ENCODE measurements at regions not wholly inside any gene's neighbourhood (a gene's known extent, or its start where the extent isn't known, plus 50 kb on each side); places are given as distances from the start of the nearest gene placed in this dataset.

DNA sequence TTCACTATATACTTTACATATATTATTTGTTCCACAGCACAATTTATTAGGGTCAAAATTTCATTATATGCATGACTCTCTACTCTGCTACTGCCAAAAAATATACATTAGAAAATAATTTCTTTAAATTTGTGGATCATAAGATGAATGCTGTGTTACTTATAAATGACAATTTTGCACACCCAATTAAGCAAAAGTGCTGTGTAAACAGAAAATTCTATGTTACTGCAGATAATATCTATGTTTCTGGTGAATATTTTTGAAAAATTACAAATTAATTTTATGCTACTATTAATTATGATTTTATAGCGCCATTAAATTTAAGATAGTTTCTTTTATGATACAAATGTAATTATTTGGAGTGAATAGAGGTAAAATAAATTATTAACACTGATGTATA lies 59.8 kb upstream of the GABRA6 start:
- no peak overlapping the region for H3K27ac Mint-ChIP-seq
- H3K36me3 Mint-ChIP-seq, result no peaks in the 10 kb centered on the region
- no peaks in the 10 kb centered on the region for H3K27me3 Mint-ChIP-seq (ENCODE audit: low read depth)
- DNase-seq (ENCODE audit: low spot score) (no peak), ATAC-seq (no peak)
- H3K4me3 Mint-ChIP-seq, result no peak overlapping the region
- no peaks in the 10 kb centered on the region for H3K4me1 Mint-ChIP-seq
- H3K9me3 Mint-ChIP-seq, result no peaks in the 10 kb centered on the region
- CTCF ChIA-PET, result interaction anchor here (0.6 kb wide), 1 partner anchor 65 kb away, joined by 5 read pairs; no protein-coding TSS in a partner anchor
- POLR2A ChIA-PET, result no interaction called here
- TF ChIP-seq GRHL2 (CRISPR knock-in tag; IDR thresholded peaks at IDR 0.05; ENCODE audit: insufficient replicate concordance, severe bottlenecking) (no peak), NFE2L1 (CRISPR knock-in tag; IDR thresholded peaks at IDR 0.05) (no peak), FOXJ3 (CRISPR knock-in tag; IDR thresholded peaks at IDR 0.05; ENCODE audit: borderline replicate concordance) (no peak), ETV6 (CRISPR knock-in tag; IDR thresholded peaks at IDR 0.05) (no peak), NR3C1 (CRISPR knock-in tag; conservative IDR thresholded peaks at IDR 0.05; ENCODE audit: low read depth) (no peak), GABPB1 (CRISPR knock-in tag; IDR thresholded peaks at IDR 0.05) (no peak), ZNF121 (CRISPR knock-in tag; IDR thresholded peaks at IDR 0.05) (no peak), ZNF423 (CRISPR knock-in tag; IDR thresholded peaks at IDR 0.05) (no peak), GTF2I (CRISPR knock-in tag; conservative IDR thresholded peaks at IDR 0.05) (no peak), CREM (CRISPR knock-in tag; IDR thresholded peaks at IDR 0.05) (no peak), TEAD1 (CRISPR knock-in tag; IDR thresholded peaks at IDR 0.05) (no peak), MXD4 (CRISPR knock-in tag; IDR thresholded peaks at IDR 0.05; ENCODE audit: borderline replicate concordance) (no peak)
- TF ChIP-seq, protein P1, sequence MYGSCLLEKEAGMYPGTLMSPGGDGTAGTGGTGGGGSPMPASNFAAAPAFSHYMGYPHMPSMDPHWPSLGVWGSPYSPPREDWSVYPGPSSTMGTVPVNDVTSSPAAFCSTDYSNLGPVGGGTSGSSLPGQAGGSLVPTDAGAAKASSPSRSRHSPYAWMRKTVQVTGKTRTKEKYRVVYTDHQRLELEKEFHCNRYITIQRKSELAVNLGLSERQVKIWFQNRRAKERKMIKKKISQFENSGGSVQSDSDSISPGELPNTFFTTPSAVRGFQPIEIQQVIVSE (CRISPR knock-in tag; IDR thresholded peaks at IDR 0.05; ENCODE audit: borderline replicate concordance), result no peak
- TF ChIP-seq, protein P2, sequence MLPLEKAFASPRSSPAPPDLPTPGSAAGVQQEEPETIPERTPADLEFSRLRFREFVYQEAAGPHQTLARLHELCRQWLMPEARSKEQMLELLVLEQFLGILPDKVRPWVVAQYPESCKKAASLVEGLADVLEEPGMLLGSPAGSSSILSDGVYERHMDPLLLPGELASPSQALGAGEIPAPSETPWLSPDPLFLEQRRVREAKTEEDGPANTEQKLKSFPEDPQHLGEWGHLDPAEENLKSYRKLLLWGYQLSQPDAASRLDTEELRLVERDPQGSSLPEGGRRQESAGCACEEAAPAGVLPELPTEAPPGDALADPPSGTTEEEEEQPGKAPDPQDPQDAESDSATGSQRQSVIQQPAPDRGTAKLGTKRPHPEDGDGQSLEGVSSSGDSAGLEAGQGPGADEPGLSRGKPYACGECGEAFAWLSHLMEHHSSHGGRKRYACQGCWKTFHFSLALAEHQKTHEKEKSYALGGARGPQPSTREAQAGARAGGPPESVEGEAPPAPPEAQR (CRISPR knock-in tag; IDR thresholded peaks at IDR 0.05), result no peak
- TF ChIP-seq, protein P3, sequence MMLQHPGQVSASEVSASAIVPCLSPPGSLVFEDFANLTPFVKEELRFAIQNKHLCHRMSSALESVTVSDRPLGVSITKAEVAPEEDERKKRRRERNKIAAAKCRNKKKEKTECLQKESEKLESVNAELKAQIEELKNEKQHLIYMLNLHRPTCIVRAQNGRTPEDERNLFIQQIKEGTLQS (CRISPR knock-in tag; conservative IDR thresholded peaks at IDR 0.05), result no peak
- TF ChIP-seq, protein P4, sequence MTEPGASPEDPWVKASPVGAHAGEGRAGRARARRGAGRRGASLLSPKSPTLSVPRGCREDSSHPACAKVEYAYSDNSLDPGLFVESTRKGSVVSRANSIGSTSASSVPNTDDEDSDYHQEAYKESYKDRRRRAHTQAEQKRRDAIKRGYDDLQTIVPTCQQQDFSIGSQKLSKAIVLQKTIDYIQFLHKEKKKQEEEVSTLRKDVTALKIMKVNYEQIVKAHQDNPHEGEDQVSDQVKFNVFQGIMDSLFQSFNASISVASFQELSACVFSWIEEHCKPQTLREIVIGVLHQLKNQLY (CRISPR knock-in tag; IDR thresholded peaks at IDR 0.05), result no peak
- TF ChIP-seq, protein P5, sequence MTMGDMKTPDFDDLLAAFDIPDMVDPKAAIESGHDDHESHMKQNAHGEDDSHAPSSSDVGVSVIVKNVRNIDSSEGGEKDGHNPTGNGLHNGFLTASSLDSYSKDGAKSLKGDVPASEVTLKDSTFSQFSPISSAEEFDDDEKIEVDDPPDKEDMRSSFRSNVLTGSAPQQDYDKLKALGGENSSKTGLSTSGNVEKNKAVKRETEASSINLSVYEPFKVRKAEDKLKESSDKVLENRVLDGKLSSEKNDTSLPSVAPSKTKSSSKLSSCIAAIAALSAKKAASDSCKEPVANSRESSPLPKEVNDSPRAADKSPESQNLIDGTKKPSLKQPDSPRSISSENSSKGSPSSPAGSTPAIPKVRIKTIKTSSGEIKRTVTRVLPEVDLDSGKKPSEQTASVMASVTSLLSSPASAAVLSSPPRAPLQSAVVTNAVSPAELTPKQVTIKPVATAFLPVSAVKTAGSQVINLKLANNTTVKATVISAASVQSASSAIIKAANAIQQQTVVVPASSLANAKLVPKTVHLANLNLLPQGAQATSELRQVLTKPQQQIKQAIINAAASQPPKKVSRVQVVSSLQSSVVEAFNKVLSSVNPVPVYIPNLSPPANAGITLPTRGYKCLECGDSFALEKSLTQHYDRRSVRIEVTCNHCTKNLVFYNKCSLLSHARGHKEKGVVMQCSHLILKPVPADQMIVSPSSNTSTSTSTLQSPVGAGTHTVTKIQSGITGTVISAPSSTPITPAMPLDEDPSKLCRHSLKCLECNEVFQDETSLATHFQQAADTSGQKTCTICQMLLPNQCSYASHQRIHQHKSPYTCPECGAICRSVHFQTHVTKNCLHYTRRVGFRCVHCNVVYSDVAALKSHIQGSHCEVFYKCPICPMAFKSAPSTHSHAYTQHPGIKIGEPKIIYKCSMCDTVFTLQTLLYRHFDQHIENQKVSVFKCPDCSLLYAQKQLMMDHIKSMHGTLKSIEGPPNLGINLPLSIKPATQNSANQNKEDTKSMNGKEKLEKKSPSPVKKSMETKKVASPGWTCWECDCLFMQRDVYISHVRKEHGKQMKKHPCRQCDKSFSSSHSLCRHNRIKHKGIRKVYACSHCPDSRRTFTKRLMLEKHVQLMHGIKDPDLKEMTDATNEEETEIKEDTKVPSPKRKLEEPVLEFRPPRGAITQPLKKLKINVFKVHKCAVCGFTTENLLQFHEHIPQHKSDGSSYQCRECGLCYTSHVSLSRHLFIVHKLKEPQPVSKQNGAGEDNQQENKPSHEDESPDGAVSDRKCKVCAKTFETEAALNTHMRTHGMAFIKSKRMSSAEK (CRISPR knock-in tag; IDR thresholded peaks at IDR 0.05; ENCODE audit: borderline replicate concordance), result no peak
- TF ChIP-seq, protein P6, sequence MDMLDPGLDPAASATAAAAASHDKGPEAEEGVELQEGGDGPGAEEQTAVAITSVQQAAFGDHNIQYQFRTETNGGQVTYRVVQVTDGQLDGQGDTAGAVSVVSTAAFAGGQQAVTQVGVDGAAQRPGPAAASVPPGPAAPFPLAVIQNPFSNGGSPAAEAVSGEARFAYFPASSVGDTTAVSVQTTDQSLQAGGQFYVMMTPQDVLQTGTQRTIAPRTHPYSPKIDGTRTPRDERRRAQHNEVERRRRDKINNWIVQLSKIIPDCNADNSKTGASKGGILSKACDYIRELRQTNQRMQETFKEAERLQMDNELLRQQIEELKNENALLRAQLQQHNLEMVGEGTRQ (CRISPR knock-in tag; IDR thresholded peaks at IDR 0.05), result no peak
- TF ChIP-seq, protein P7, sequence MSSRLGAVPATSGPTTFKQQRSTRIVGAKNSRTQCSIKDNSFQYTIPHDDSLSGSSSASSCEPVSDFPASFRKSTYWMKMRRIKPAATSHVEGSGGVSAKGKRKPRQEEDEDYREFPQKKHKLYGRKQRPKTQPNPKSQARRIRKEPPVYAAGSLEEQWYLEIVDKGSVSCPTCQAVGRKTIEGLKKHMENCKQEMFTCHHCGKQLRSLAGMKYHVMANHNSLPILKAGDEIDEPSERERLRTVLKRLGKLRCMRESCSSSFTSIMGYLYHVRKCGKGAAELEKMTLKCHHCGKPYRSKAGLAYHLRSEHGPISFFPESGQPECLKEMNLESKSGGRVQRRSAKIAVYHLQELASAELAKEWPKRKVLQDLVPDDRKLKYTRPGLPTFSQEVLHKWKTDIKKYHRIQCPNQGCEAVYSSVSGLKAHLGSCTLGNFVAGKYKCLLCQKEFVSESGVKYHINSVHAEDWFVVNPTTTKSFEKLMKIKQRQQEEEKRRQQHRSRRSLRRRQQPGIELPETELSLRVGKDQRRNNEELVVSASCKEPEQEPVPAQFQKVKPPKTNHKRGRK (CRISPR knock-in tag; IDR thresholded peaks at IDR 0.05; ENCODE audit: borderline replicate concordance), result no peak
